H1 (cell line): ENCODE measurements at regions not wholly inside any gene's neighbourhood (a gene's known extent, or its start where the extent isn't known, plus 50 kb on each side); places are given as distances from the start of the nearest gene placed in this dataset.

Experiments used
- CTCF ChIA-PET: fragments of 300-600 bp; sonication (Branson Sonifier 250); formaldehyde crosslinking; loops from one replicate; lab custom pipeline; 2021; ENCODE audit not compliant: partially characterized antibody; lab: Charles Lee
- POLR2A ChIA-PET: fragments of 300-600 bp; sonication (Branson Sonifier 250); formaldehyde crosslinking; loops from one replicate; lab custom pipeline; 2021; ENCODE audit warnings: inconsistent platforms; ENCODE audit not compliant: partially characterized antibody; lab: Charles Lee
- DNase-seq, 2 experiments: peaks; one replicate each; pipeline versions ENCODE4 v3.0.0 to v3.0.0-alpha.2; 2010 to 2022; ENCODE audit warnings: low spot score in 2 of 2, low read depth in 1 of 2, mixed read lengths in 1 of 2
- FAIRE-seq: peaks from 2 replicates; lab custom pipeline; 2011; peaks lifted over from hg19 to GRCh38; lab: Jason Lieb, UNC
- H2AFZ ChIP-seq: 2 replicates; pipeline ENCODE4 v1.8.1; 2012; ENCODE audit warnings: low read length, inconsistent platforms
- H2AK5ac ChIP-seq: 2 replicates; pipeline ENCODE4 v1.6.1; 2013; ENCODE audit warnings: low read depth, low read length
- H2BK120ac ChIP-seq: replicated peaks from 2 replicates; pipeline ENCODE3; 2013; ENCODE audit warnings: low read depth, low read length, inconsistent platforms
- H2BK12ac ChIP-seq: 2 replicates; pipeline ENCODE4 v1.6.1; 2013; ENCODE audit warnings: low read depth, low read length
- H2BK15ac ChIP-seq: 2 replicates; pipeline ENCODE4 v1.6.1; 2013; ENCODE audit warnings: low read length
- H2BK20ac ChIP-seq: 2 replicates; pipeline ENCODE4 v1.6.1; 2013; ENCODE audit warnings: low read length
- H2BK5ac ChIP-seq: 2 replicates; pipeline ENCODE4 v1.6.1; 2013; ENCODE audit warnings: low read depth, low read length
- H3K14ac ChIP-seq: 2 replicates; pipeline ENCODE4 v1.6.1; 2013; ENCODE audit warnings: inconsistent platforms; ENCODE audit not compliant: insufficient read length
- H3K18ac ChIP-seq: 2 replicates; pipeline ENCODE4 v1.6.1; 2013; ENCODE audit warnings: low read length; ENCODE audit errors: extremely low read depth
- H3K23ac ChIP-seq: 2 replicates; pipeline ENCODE4 v1.6.1; 2013; ENCODE audit warnings: inconsistent platforms; ENCODE audit not compliant: insufficient read length
- H3K23me2 ChIP-seq: 2 replicates; pipeline ENCODE4 v1.6.1; 2013; ENCODE audit warnings: low read depth, low read length
- H3K27ac ChIP-seq: 2 replicates; pipeline ENCODE4 v1.6.1; 2011; ENCODE audit warnings: low read depth, low read length, inconsistent platforms
- H3K27me3 ChIP-seq, 4 experiments: replicated peaks in 1 of 4; 1 replicate in 1 of 4; 2 replicates in 3 of 4; pipeline versions ENCODE4 v1.6.1 to v1.8.1; 2011 to 2013; ENCODE audit warnings: low read length in 3 of 4, mild to moderate bottlenecking in 3 of 4, inconsistent platforms in 2 of 4, mixed read lengths in 2 of 4, moderate library complexity in 1 of 4; ENCODE audit not compliant: control insufficient read depth in 3 of 4, insufficient read depth in 3 of 4; ENCODE audit errors: extremely low read depth in 1 of 4
- H3K36me3 ChIP-seq, 4 experiments: 2 replicates each; pipeline versions ENCODE4 v1.6.1 to v1.8.1; 2011 to 2013; ENCODE audit warnings: mild to moderate bottlenecking in 4 of 4, low read length in 3 of 4, moderate library complexity in 2 of 4, control low read depth in 1 of 4, inconsistent platforms in 1 of 4; ENCODE audit not compliant: insufficient read depth in 4 of 4, control insufficient read depth in 2 of 4
- H3K4ac ChIP-seq: replicated peaks from 2 replicates; pipeline ENCODE3; 2013; ENCODE audit warnings: low read length, low read depth, mixed read lengths, inconsistent platforms; ENCODE audit not compliant: insufficient read length
- H3K4me1 ChIP-seq, 4 experiments: replicated peaks in 1 of 4; 1 replicate in 1 of 4; 2 replicates in 3 of 4; pipeline versions ENCODE4 v1.6.1 to v1.8.1; 2011 to 2013; ENCODE audit warnings: low read length in 3 of 4, inconsistent platforms in 2 of 4, mixed read lengths in 1 of 4; ENCODE audit not compliant: insufficient read depth in 4 of 4, control insufficient read depth in 3 of 4
- H3K4me2 ChIP-seq, 2 experiments: 2 replicates each; pipeline versions ENCODE4 v1.6.1 to v1.8.1; 2011 to 2013; ENCODE audit warnings: low read depth in 2 of 2, low read length in 2 of 2, control low read depth in 1 of 2, inconsistent platforms in 1 of 2, mild to moderate bottlenecking in 1 of 2; ENCODE audit not compliant: insufficient read depth in 1 of 2
- H3K4me3 ChIP-seq, 4 experiments: fragments of 200-600, 300-600 bp in 1 of 4; sonication (generic), shearing (Covaris generic), sonication (Bioruptor Twin) in 1 of 4; 2 replicates each; pipeline versions ENCODE4 v1.5.1 to v1.8.1; 2011 to 2016; ENCODE audit warnings: low read length in 4 of 4, low read depth in 3 of 4, control low read depth in 2 of 4, inconsistent platforms in 2 of 4, mild to moderate bottlenecking in 2 of 4, mixed read lengths in 1 of 4, moderate library complexity in 1 of 4; ENCODE audit not compliant: insufficient read depth in 2 of 4; ENCODE audit errors: extremely low read depth in 1 of 4
- H3K56ac ChIP-seq: replicated peaks from 2 replicates; pipeline ENCODE3; 2013; ENCODE audit warnings: low read depth, mild to moderate bottlenecking, mixed read lengths, low read length, inconsistent platforms; ENCODE audit not compliant: insufficient read length
- H3K79me1 ChIP-seq: 2 replicates; pipeline ENCODE4 v1.6.1; 2013; ENCODE audit warnings: low read depth, low read length, control low read depth
- H3K79me2 ChIP-seq, 2 experiments: 2 replicates each; pipeline versions ENCODE4 v1.6.1 to v1.8.1; 2012 to 2013; ENCODE audit warnings: low read length in 2 of 2, mild to moderate bottlenecking in 2 of 2, inconsistent platforms in 1 of 2; ENCODE audit not compliant: insufficient read depth in 2 of 2, control insufficient read depth in 1 of 2
- H3K9ac ChIP-seq, 4 experiments: replicated peaks in 1 of 4; 1 replicate in 1 of 4; 2 replicates in 3 of 4; pipeline versions ENCODE4 v1.6.1 to v1.8.1; 2011 to 2013; ENCODE audit warnings: low read depth in 3 of 4, low read length in 3 of 4, control low read depth in 2 of 4, mild to moderate bottlenecking in 2 of 4, moderate library complexity in 2 of 4, inconsistent platforms in 1 of 4; ENCODE audit errors: extremely low read depth in 1 of 4
- H3K9me3 ChIP-seq, 2 experiments: 2 replicates each; pipeline versions ENCODE4 v1.6.1 to v1.8.1; 2012 to 2013; ENCODE audit warnings: mild to moderate bottlenecking in 2 of 2, moderate library complexity in 2 of 2, control low read depth in 1 of 2, inconsistent platforms in 1 of 2, low read depth in 1 of 2, low read length in 1 of 2, mixed read lengths in 1 of 2; ENCODE audit not compliant: insufficient read depth in 2 of 2
- H4K20me1 ChIP-seq, 2 experiments: replicated peaks in 1 of 2; 2 replicates each; pipeline versions ENCODE3 to v1.8.1; 2011 to 2013; ENCODE audit warnings: inconsistent platforms in 2 of 2, low read length in 2 of 2, mild to moderate bottlenecking in 1 of 2; ENCODE audit not compliant: insufficient read depth in 2 of 2, control insufficient read depth in 1 of 2
- H4K5ac ChIP-seq: 2 replicates; pipeline ENCODE4 v1.6.1; 2013; ENCODE audit warnings: low read length, low read depth, mixed read lengths, inconsistent platforms; ENCODE audit not compliant: insufficient read length
- H4K8ac ChIP-seq: 2 replicates; pipeline ENCODE4 v1.8.0; 2013; ENCODE audit warnings: mild to moderate bottlenecking, moderate library complexity, low read length, inconsistent platforms; ENCODE audit not compliant: insufficient read depth; ENCODE audit errors: extremely low read depth
- H4K91ac ChIP-seq: replicated peaks from 2 replicates; pipeline ENCODE3; 2013; ENCODE audit warnings: low read length, mixed read lengths, inconsistent platforms; ENCODE audit not compliant: insufficient read length
- BRCA1 ChIP-seq: IDR thresholded peaks from 2 replicates; pipeline ENCODE4 v1.6.1; 2012; ENCODE audit warnings: low read depth, low read length, improper control_type of control experiment
- CBX8 ChIP-seq: fragments of 300-800, 300-1000 bp; sonication (generic); IDR thresholded peaks from 2 replicates; pipeline ENCODE4 v1.7.1; 2016; ENCODE audit warnings: low read depth, low read length, borderline replicate concordance
- CTCF ChIP-seq, 3 experiments: IDR thresholded peaks; 1 replicate in 2 of 3; 2 replicates in 1 of 3; pipeline versions ENCODE4 v1.5.1 to v1.6.1; 2011; ENCODE audit warnings: low read length in 3 of 3, mild to moderate bottlenecking in 3 of 3, inconsistent platforms in 2 of 3, low read depth in 1 of 3, moderate library complexity in 1 of 3; ENCODE audit not compliant: insufficient read depth in 1 of 3; ENCODE audit errors: control extremely low read depth in 1 of 3
- EGR1 ChIP-seq: IDR thresholded peaks from 2 replicates; pipeline ENCODE4 v1.6.1; 2011; ENCODE audit warnings: low read depth, low read length, borderline replicate concordance
- EZH2 ChIP-seq: fragments of 200-600 bp; sonication (generic); IDR thresholded peaks from 2 replicates; pipeline ENCODE4 v1.7.1; 2012; ENCODE audit warnings: low read depth, mild to moderate bottlenecking, moderate library complexity, low read length, inconsistent platforms; ENCODE audit not compliant: severe bottlenecking
- FOSL1 ChIP-seq: IDR thresholded peaks from 2 replicates; pipeline ENCODE4 v1.6.1; 2011; ENCODE audit warnings: mild to moderate bottlenecking, low read depth, low read length, moderate library complexity; ENCODE audit not compliant: insufficient read depth
- HDAC2 ChIP-seq, 2 experiments: fragments of 300-600 bp in 1 of 2; sonication (generic) in 1 of 2; IDR thresholded peaks; 2 replicates each; pipeline ENCODE4 v1.6.1; 2011 to 2012; ENCODE audit warnings: low read depth in 2 of 2, low read length in 2 of 2, mild to moderate bottlenecking in 2 of 2, moderate library complexity in 2 of 2, borderline replicate concordance in 1 of 2, inconsistent platforms in 1 of 2
- JUND ChIP-seq: IDR thresholded peaks from 2 replicates; pipeline ENCODE4 v1.6.1; 2011; ENCODE audit warnings: mild to moderate bottlenecking, improper control_type of control experiment, low read length
- KDM1A ChIP-seq: fragments of 200-600, 300-600 bp; sonication (generic); IDR thresholded peaks from 2 replicates; pipeline ENCODE4 v1.7.1; 2016; ENCODE audit warnings: mild to moderate bottlenecking, low read length, borderline replicate concordance
- POLR2A ChIP-seq, 2 experiments: IDR thresholded peaks; 1 replicate in 1 of 2; 2 replicates in 1 of 2; pipeline ENCODE4 v1.6.1; 2011; ENCODE audit warnings: low read depth in 2 of 2, low read length in 2 of 2, mild to moderate bottlenecking in 2 of 2; ENCODE audit errors: control extremely low read depth in 1 of 2
- SIN3A ChIP-seq, 2 experiments: IDR thresholded peaks in 1 of 2; conservative IDR thresholded peaks in 1 of 2; 2 replicates each; pipeline ENCODE4 v1.6.1; 2011 to 2012; ENCODE audit warnings: low read length in 2 of 2, improper control_type of control experiment in 1 of 2, low read depth in 1 of 2, mild to moderate bottlenecking in 1 of 2
- SIRT6 ChIP-seq: IDR thresholded peaks from one replicate; pipeline ENCODE4 v1.7.1; 2012; ENCODE audit warnings: low read length, inconsistent platforms
- SP1 ChIP-seq: IDR thresholded peaks from 2 replicates; pipeline ENCODE4 v1.6.1; 2011; ENCODE audit warnings: low read depth, low read length
- TBP ChIP-seq: IDR thresholded peaks from 2 replicates; pipeline ENCODE4 v1.6.1; 2011; ENCODE audit warnings: low read depth, low read length, improper control_type of control experiment

GRCh38 chr2:37794717-37795116 is 123.3 kb upstream of the CDC42EP3 start:
- no peak overlapping the region for H2BK20ac ChIP-seq
- no peak overlapping the region for H2BK12ac ChIP-seq
- H3K4ac ChIP-seq, result no peak overlapping the region
- H3K23me2 ChIP-seq, result no peaks in the 10 kb centered on the region
- no peak for DNase-seq
- no peak overlapping the region for H4K8ac ChIP-seq
- no peak overlapping the region for H2BK5ac ChIP-seq
- no peaks in the 10 kb centered on the region for H3K79me2 ChIP-seq
- TF ChIP-seq TBP (no peak), CTCF (IDR thresholded peaks at IDR 0.05; ENCODE audit: control extremely low read depth in 1 of 3, insufficient read depth in 1 of 3, low read depth in 1 of 3, low read length in 3 of 3) (no peak), KDM1A (no peak), EZH2 (no peak), SIRT6 (no peak), SIN3A (conservative IDR thresholded peaks at IDR 0.05 in 1 of 2, IDR thresholded peaks at IDR 0.05 in 1 of 2; ENCODE audit: low read depth in 1 of 2, low read length in 2 of 2) (no peak), JUND (no peak), CBX8 (no peak), HDAC2 (IDR thresholded peaks at IDR 0.05; ENCODE audit: borderline replicate concordance in 1 of 2, low read depth in 2 of 2, low read length in 2 of 2) (no peak), BRCA1 (no peak), POLR2A (IDR thresholded peaks at IDR 0.05; ENCODE audit: control extremely low read depth in 1 of 2, low read depth in 2 of 2, low read length in 2 of 2) (no peak), EGR1 (no peak), SP1 (no peak), FOSL1 (no peak)
- H3K56ac ChIP-seq, result no peak overlapping the region
- no peaks in the 10 kb centered on the region for H4K20me1 ChIP-seq
- ChIA-PET CTCF (interaction anchor here (1.2 to 4.4 kb wide), 4 partner anchors 14 to 399 kb away, joined by 3 to 20 read pairs (median 5); no protein-coding TSS in a partner anchor), POLR2A (no interaction called here)
- FAIRE-seq, result no peak
- H2BK120ac ChIP-seq, result no peak overlapping the region
- H2AFZ ChIP-seq, result no peak overlapping the region
- H3K79me1 ChIP-seq, result no peaks in the 10 kb centered on the region
- no peak overlapping the region for H3K9ac ChIP-seq
- no peak overlapping the region for H3K4me2 ChIP-seq
- no peak overlapping the region for H3K4me3 ChIP-seq
- no peak overlapping the region for H3K14ac ChIP-seq
- no peaks in the 10 kb centered on the region for H3K27me3 ChIP-seq
- H4K91ac ChIP-seq, result no peak overlapping the region
- H3K23ac ChIP-seq, result no peak overlapping the region
- no peak overlapping the region for H4K5ac ChIP-seq
- H2AK5ac ChIP-seq, result no peak overlapping the region
- H3K4me1 ChIP-seq, result no peaks in the 10 kb centered on the region
- H3K18ac ChIP-seq, result no peak overlapping the region
- no peak overlapping the region for H3K27ac ChIP-seq
- no peaks in the 10 kb centered on the region for H3K36me3 ChIP-seq
- H2BK15ac ChIP-seq, result no peak overlapping the region
- H3K9me3 ChIP-seq, result no peaks in the 10 kb centered on the region
